ENCODE measurements at regions not wholly inside any gene's neighbourhood (a gene's known extent, or its start where the extent isn't known, plus 50 kb on each side); places are given as distances from the start of the nearest gene placed in this dataset.

DNA sequence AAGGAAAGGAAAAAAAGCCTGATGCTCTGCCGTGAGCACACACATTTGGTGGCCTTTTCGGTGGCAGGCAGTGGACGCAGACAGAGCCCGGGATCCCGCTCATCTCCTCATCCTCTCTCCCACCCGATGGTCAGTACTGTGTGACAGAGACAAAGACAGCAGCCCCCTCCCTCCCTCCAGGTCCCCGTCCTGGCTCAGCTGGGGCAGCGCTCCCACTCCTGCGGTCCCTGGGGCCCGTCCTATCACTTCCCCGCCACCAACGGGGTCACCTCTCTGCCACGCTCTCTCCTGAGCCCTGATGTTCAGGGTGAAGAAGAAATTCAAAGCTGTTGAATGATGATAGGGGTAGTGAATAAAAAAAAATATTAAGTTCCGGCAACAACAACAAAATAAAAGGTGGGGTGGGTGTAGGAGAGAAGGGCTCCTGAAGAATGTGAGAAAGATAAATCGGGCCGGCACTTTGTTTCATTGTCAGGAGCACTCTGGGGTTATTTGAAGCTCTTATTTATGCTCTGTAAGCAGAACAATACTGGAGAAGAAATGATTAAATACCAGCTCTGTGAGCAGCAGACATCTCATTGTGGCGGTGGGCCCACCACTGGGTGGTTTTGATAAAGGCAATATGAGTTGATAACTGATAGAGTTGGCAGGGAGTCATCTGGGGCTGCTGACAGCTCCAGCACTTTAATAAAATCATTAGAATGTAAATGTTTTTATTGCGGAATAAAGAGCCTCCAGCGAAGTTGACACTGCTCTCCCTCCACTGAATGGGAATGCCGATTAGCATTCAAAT lies 417.7 kb downstream of the IRX1 start:
- FAIRE-seq (no peak), DNase-seq (ENCODE audit: low read depth) (no peak)
- Histone ChIP-seq H3K27me3 (ENCODE audit: insufficient read depth, low read length) (no peaks in the 10 kb centered on the region), H2AFZ (ENCODE audit: low read depth, low read length) (no peak overlapping the region), H3K27ac (ENCODE audit: low read depth, low read length) (no peak overlapping the region), H3K9ac (ENCODE audit: low read length) (no peak overlapping the region), H3K4me3 (ENCODE audit: insufficient read depth, low read depth, low read length) (no peak overlapping the region), H3K9me3 (ENCODE audit: insufficient read depth, low read depth, low read length) (peaks cover 2% of the 10 kb centered on the region), H3K4me1 (ENCODE audit: insufficient read depth, low read length) (no peaks in the 10 kb centered on the region), H3K4me2 (ENCODE audit: low read length) (no peak overlapping the region), H3K36me3 (ENCODE audit: insufficient read depth, low read length) (no peaks in the 10 kb centered on the region), H3K79me2 (ENCODE audit: insufficient read depth, low read length) (no peaks in the 10 kb centered on the region), H4K20me1 (ENCODE audit: insufficient read depth, low read length) (no peaks in the 10 kb centered on the region)
- Mint-ChIP-seq H3K4me3 (ENCODE audit: unreplicated experiment) (no peak overlapping the region), H3K36me3 (ENCODE audit: low read depth, unreplicated experiment) (no peaks in the 10 kb centered on the region), H3K9me3 (ENCODE audit: unreplicated experiment) (no peaks in the 10 kb centered on the region), H3K27ac (ENCODE audit: unreplicated experiment) (no peak overlapping the region), H3K27me3 (ENCODE audit: low read depth, unreplicated experiment) (peaks cover 4% of the 10 kb centered on the region), H3K4me1 (ENCODE audit: low read depth, unreplicated experiment) (peaks cover 6% of the 10 kb centered on the region)
- TF ChIP-seq, protein P1, sequence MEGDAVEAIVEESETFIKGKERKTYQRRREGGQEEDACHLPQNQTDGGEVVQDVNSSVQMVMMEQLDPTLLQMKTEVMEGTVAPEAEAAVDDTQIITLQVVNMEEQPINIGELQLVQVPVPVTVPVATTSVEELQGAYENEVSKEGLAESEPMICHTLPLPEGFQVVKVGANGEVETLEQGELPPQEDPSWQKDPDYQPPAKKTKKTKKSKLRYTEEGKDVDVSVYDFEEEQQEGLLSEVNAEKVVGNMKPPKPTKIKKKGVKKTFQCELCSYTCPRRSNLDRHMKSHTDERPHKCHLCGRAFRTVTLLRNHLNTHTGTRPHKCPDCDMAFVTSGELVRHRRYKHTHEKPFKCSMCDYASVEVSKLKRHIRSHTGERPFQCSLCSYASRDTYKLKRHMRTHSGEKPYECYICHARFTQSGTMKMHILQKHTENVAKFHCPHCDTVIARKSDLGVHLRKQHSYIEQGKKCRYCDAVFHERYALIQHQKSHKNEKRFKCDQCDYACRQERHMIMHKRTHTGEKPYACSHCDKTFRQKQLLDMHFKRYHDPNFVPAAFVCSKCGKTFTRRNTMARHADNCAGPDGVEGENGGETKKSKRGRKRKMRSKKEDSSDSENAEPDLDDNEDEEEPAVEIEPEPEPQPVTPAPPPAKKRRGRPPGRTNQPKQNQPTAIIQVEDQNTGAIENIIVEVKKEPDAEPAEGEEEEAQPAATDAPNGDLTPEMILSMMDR (IDR thresholded peaks at IDR 0.05; ENCODE audit: insufficient read depth, low read depth, low read length), result no peak

- Mint-ChIP-seq H3K27ac (ENCODE audit: unreplicated experiment) (no peak overlapping the region), H3K4me1 (ENCODE audit: low read depth, unreplicated experiment) (peaks cover 6% of the 10 kb centered on the region), H3K36me3 (ENCODE audit: low read depth, unreplicated experiment) (no peaks in the 10 kb centered on the region), H3K9me3 (ENCODE audit: unreplicated experiment) (no peaks in the 10 kb centered on the region), H3K4me3 (ENCODE audit: unreplicated experiment) (no peak overlapping the region), H3K27me3 (ENCODE audit: low read depth, unreplicated experiment) (peaks cover 4% of the 10 kb centered on the region)
- H3K27me3 ChIP-seq (ENCODE audit: insufficient read depth, low read length), result no peaks in the 10 kb centered on the region
- H3K4me1 ChIP-seq (ENCODE audit: insufficient read depth, low read length), result no peaks in the 10 kb centered on the region
- no peak overlapping the region for H3K4me2 ChIP-seq (ENCODE audit: low read length)
- H3K9me3 ChIP-seq (ENCODE audit: insufficient read depth, low read depth, low read length), result peaks cover 2% of the 10 kb centered on the region
- no peak overlapping the region for H3K9ac ChIP-seq (ENCODE audit: low read length)
- no peak overlapping the region for H3K27ac ChIP-seq (ENCODE audit: low read depth, low read length)
- FAIRE-seq (no peak), DNase-seq (ENCODE audit: low read depth) (no peak)
- no peak overlapping the region for H3K4me3 ChIP-seq (ENCODE audit: insufficient read depth, low read depth, low read length)
- no peaks in the 10 kb centered on the region for H4K20me1 ChIP-seq (ENCODE audit: insufficient read depth, low read length)
- H2AFZ ChIP-seq (ENCODE audit: low read depth, low read length), result no peak overlapping the region
- H3K36me3 ChIP-seq (ENCODE audit: insufficient read depth, low read length), result no peaks in the 10 kb centered on the region
- no peaks in the 10 kb centered on the region for H3K79me2 ChIP-seq (ENCODE audit: insufficient read depth, low read length)
- TF ChIP-seq, protein P1 (IDR thresholded peaks at IDR 0.05; ENCODE audit: insufficient read depth, low read depth, low read length), result no peak
- no peak for TF ChIP-seq EZH2 (IDR thresholded peaks at IDR 0.05; ENCODE audit: insufficient read depth, low read length)
Observed at GRCh38 chr5:4015709-4016108, 420.1 kb downstream of the IRX1 start.

- DNase-seq (ENCODE audit: low read depth), result no peak
- Mint-ChIP-seq H3K27me3 (ENCODE audit: low read depth, unreplicated experiment) (peaks cover 2% of the 10 kb centered on the region), H3K4me1 (ENCODE audit: low read depth, unreplicated experiment) (peaks cover 6% of the 10 kb centered on the region), H3K4me3 (ENCODE audit: unreplicated experiment) (no peak overlapping the region), H3K27ac (ENCODE audit: unreplicated experiment) (no peak overlapping the region), H3K9me3 (ENCODE audit: unreplicated experiment) (no peaks in the 10 kb centered on the region), H3K36me3 (ENCODE audit: low read depth, unreplicated experiment) (no peaks in the 10 kb centered on the region)
- Histone ChIP-seq H3K9me3 (ENCODE audit: insufficient read depth, low read depth, low read length) (peaks cover 2% of the 10 kb centered on the region), H3K4me2 (ENCODE audit: low read length) (no peak overlapping the region), H2AFZ (ENCODE audit: low read depth, low read length) (no peak overlapping the region), H3K27me3 (ENCODE audit: insufficient read depth, low read length) (no peaks in the 10 kb centered on the region), H3K27ac (ENCODE audit: low read depth, low read length) (no peak overlapping the region), H3K4me1 (ENCODE audit: insufficient read depth, low read length) (no peaks in the 10 kb centered on the region), H3K4me3 (ENCODE audit: insufficient read depth, low read depth, low read length) (no peak overlapping the region), H4K20me1 (ENCODE audit: insufficient read depth, low read length) (no peaks in the 10 kb centered on the region), H3K36me3 (ENCODE audit: insufficient read depth, low read length) (no peaks in the 10 kb centered on the region), H3K79me2 (ENCODE audit: insufficient read depth, low read length) (no peaks in the 10 kb centered on the region), H3K9ac (ENCODE audit: low read length) (no peak overlapping the region)
- FAIRE-seq, result no peak
- TF ChIP-seq, protein P1 (IDR thresholded peaks at IDR 0.05; ENCODE audit: insufficient read depth, low read depth, low read length), result no peak
- TF ChIP-seq EZH2 (IDR thresholded peaks at IDR 0.05; ENCODE audit: insufficient read depth, low read length), result no peak
Observed at GRCh38 chr5:4017076-4017803, 421.6 kb downstream of the IRX1 start.
